Mesendoderm (in vitro differentiated cells): ENCODE measurements at regions not wholly inside any gene's neighbourhood (a gene's known extent, or its start where the extent isn't known, plus 50 kb on each side); places are given as distances from the start of the nearest gene placed in this dataset.

Experiments used
- DNase-seq: peaks from one replicate; pipeline ENCODE4 v3.0.0; 2013
- H2AK5ac ChIP-seq: 2 replicates; pipeline ENCODE4 v1.6.1; 2013; ENCODE audit warnings: low read length, inconsistent platforms
- H2BK120ac ChIP-seq: 2 replicates; pipeline ENCODE4 v1.6.1; 2013; ENCODE audit warnings: low read depth, mild to moderate bottlenecking, low read length, moderate library complexity, mixed read lengths
- H2BK15ac ChIP-seq: replicated peaks from 2 replicates; pipeline ENCODE4 v1.6.1; 2013; ENCODE audit warnings: low read depth, mild to moderate bottlenecking, moderate library complexity
- H2BK5ac ChIP-seq: 2 replicates; pipeline ENCODE4 v1.6.1; 2013; ENCODE audit warnings: low read length, inconsistent platforms
- H3K18ac ChIP-seq: 2 replicates; pipeline ENCODE4 v1.6.1; 2013; ENCODE audit warnings: mild to moderate bottlenecking, low read length, mixed read lengths
- H3K23ac ChIP-seq: one replicate; pipeline ENCODE4 v1.6.1; 2013; ENCODE audit warnings: low read length
- H3K27ac ChIP-seq: 2 replicates; pipeline ENCODE4 v1.5.1; 2013; ENCODE audit warnings: low read depth, mild to moderate bottlenecking, inconsistent platforms, low read length, moderate library complexity
- H3K27me3 ChIP-seq: 2 replicates; pipeline ENCODE4 v1.6.1; 2013; ENCODE audit warnings: low read length, control low read depth, mild to moderate bottlenecking, inconsistent platforms; ENCODE audit not compliant: insufficient read depth, poor library complexity
- H3K36me3 ChIP-seq: 2 replicates; pipeline ENCODE4 v1.6.1; 2013; ENCODE audit warnings: low read length, inconsistent platforms; ENCODE audit not compliant: control insufficient read depth, insufficient read depth
- H3K4ac ChIP-seq: one replicate; pipeline ENCODE4 v1.6.1; 2013; ENCODE audit warnings: low read depth, mild to moderate bottlenecking, low read length, moderate library complexity
- H3K4me1 ChIP-seq: 2 replicates; pipeline ENCODE4 v1.6.1; 2013; ENCODE audit warnings: low read depth, low read length, inconsistent platforms; ENCODE audit not compliant: control insufficient read depth
- H3K4me2 ChIP-seq: 2 replicates; pipeline ENCODE4 v1.6.1; 2013; ENCODE audit warnings: low read length
- H3K4me3 ChIP-seq: 2 replicates; pipeline ENCODE4 v1.5.1; 2013; ENCODE audit warnings: mild to moderate bottlenecking, low read length
- H3K56ac ChIP-seq: one replicate; pipeline ENCODE4 v1.6.1; 2013; ENCODE audit warnings: low read length
- H3K79me1 ChIP-seq: 2 replicates; pipeline ENCODE4 v1.6.1; 2013; ENCODE audit warnings: low read length, inconsistent platforms
- H3K79me2 ChIP-seq: 2 replicates; pipeline ENCODE4 v1.6.1; 2013; ENCODE audit warnings: mild to moderate bottlenecking, low read length; ENCODE audit not compliant: control insufficient read depth, insufficient read depth
- H3K9ac ChIP-seq: 2 replicates; pipeline ENCODE4 v1.6.1; 2013; ENCODE audit warnings: low read length, inconsistent platforms
- H4K5ac ChIP-seq: one replicate; pipeline ENCODE4 v1.6.1; 2013; ENCODE audit warnings: low read length
- H4K8ac ChIP-seq: one replicate; pipeline ENCODE4 v1.6.1; 2013; ENCODE audit warnings: low read depth, mild to moderate bottlenecking, control low read depth, low read length, moderate library complexity
- WGBS: extraction: QIAGEN DNeasy Blood & Tissue Kit; methylation state at CpG from one replicate; pipeline ENCODE4 v1.1.7; 2013; ENCODE audit warnings: low lambda C conversion rate, missing lambda C conversion rate; ENCODE audit not compliant: insufficient coverage; ENCODE audit errors: extremely low coverage; 5-methylcytosine and 5-hydroxymethylcytosine counted together

DNA sequence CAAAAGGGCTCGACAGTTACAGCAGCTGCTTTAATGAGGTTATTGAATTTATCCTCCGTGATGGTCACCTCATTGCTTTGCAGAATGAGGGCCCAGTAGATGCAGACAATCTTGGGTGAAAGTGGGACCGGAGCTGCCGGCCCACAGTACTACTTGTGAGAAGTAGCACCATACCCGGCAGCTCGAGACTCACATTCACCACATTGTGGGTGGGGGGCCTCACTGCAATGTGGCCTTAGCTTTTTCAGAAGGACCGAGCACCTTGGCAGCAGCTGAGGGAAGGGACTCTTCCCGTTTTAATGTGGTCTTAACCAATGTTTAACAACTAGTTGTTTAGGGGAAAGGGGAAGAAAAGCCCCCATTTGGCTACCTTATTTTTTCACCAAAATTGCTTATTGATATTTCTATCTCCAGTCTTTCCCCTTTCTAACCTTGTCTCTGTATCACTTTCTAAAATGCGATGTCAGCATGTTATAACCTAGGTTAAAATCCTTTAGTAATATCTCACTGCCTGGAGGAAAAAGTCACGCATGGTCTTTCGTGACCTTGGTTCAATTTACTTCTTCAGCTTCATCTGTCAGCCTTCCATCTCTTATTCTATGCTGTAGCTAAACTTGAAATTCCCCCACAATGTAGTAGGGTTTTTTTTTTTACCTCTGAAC, 87.4 kb upstream of the PHYHIPL start:
- no peak overlapping the region for H3K4me3 ChIP-seq
- H2BK5ac ChIP-seq, result no peak overlapping the region
- H3K23ac ChIP-seq, result no peak overlapping the region
- H3K4ac ChIP-seq, result no peak overlapping the region
- no peak overlapping the region for H4K8ac ChIP-seq
- no peaks in the 10 kb centered on the region for H3K4me1 ChIP-seq
- H3K18ac ChIP-seq, result no peak overlapping the region
- no peak overlapping the region for H3K56ac ChIP-seq
- no peak overlapping the region for H3K4me2 ChIP-seq
- no peak overlapping the region for H3K27ac ChIP-seq
- no peaks in the 10 kb centered on the region for H3K79me1 ChIP-seq
- H4K5ac ChIP-seq, result no peak overlapping the region
- no peak overlapping the region for H2BK15ac ChIP-seq
- H3K79me2 ChIP-seq, result no peaks in the 10 kb centered on the region
- no peak overlapping the region for H2BK120ac ChIP-seq
- DNase-seq, result no peak
- WGBS, result no CpG with 5 or more reads among the region's 11 CpGs
- no peaks in the 10 kb centered on the region for H3K27me3 ChIP-seq
- H3K9ac ChIP-seq, result no peak overlapping the region
- no peak overlapping the region for H2AK5ac ChIP-seq
- no peaks in the 10 kb centered on the region for H3K36me3 ChIP-seq

DNA sequence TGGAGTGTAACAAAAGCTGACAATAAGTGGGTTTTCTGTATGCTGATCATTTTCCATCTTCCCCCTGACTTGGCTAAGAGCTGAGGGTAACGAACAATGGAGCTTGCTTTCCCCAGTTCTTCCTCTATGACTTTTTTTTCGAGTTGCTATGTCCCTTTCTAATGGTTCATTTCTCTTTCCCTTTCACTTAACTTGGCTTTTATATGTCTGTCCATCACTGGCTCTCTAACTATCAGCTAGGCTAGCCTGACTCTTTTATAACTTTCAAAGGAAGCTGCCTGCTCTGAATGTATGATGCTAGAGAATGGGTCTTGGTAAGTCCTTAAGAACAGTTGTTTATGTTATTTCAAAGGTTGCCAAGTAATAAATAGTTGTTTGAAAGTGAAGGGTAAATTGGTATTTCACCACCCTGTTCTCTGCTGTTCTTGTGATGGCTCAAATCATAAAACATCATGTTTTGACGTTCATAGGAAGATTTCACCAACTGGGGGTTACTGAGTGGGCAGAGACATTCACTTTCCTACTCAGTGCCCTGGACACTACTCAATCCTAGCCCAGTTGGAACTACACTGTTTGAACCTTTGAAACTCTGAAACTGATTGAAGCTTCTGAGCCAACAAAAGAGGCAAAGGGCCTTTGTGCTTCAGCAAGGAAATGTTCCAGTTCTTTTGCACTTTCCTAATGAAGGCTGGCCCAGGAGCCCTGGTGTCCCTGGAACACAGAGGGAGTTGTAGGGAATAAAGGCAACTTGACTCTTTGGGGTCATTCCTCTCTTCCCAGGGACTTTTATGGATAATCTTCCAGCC, 85.4 kb upstream of the PHYHIPL start:
- no peak overlapping the region for H3K27ac ChIP-seq

DNA sequence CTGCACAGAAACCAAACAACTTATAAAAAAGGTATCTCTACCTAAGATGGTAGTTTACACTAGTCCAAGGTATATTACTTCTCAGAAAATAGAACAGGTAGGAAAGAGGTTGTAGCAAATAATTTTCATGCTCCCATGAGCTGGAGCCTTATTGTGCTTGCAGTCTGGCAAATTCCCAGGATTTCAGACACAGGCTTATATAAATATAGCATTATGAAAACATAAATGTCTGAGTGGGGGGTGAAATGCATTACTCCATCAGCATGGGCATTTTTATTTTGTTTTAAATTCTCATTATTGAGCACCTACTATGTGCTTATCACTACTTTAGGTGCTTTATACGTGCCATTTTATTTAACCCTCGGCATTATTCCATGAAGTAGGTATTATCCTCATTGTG, 83.0 kb upstream of the PHYHIPL start:
- H3K36me3 ChIP-seq, result no peaks in the 10 kb centered on the region

More for the DNA sequence above, 85.4 kb upstream of the PHYHIPL start:
- Histone ChIP-seq H3K9ac (no peak overlapping the region), H3K23ac (no peak overlapping the region), H3K79me2 (no peaks in the 10 kb centered on the region), H2BK5ac (no peak overlapping the region), H2BK15ac (no peak overlapping the region), H3K18ac (no peak overlapping the region), H3K4me2 (no peak overlapping the region), H4K8ac (no peak overlapping the region), H3K4me3 (no peak overlapping the region), H3K4me1 (no peaks in the 10 kb centered on the region), H3K36me3 (no peaks in the 10 kb centered on the region), H2BK120ac (no peak overlapping the region), H2AK5ac (no peak overlapping the region), H3K27me3 (no peaks in the 10 kb centered on the region), H3K4ac (no peak overlapping the region), H3K79me1 (no peaks in the 10 kb centered on the region), H3K56ac (no peak overlapping the region), H4K5ac (no peak overlapping the region)
- no peak for DNase-seq
- WGBS, result no CpG with 5 or more reads among the region's 3 CpGs

DNA sequence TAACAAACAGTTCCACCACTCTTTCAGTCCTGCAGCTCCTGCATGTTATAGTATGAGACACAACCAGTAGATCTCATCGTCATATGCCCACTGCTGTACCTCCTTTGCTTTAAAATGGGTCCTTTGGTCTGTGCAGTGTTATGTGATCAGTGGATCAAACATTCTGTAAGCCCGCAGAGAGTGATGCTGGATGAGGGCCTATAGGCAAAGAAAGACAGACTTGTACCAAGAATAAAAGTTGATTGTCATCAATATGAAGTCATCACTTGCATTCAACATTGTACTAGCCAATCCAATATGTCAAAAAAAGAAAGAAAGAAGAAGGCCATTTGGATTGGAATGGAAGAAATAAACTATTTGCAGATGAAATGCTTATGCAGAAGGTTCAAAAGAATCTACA, 79.8 kb upstream of the PHYHIPL start:
- Histone ChIP-seq H2BK15ac (no peak overlapping the region), H2BK5ac (no peak overlapping the region), H3K9ac (no peak overlapping the region), H4K8ac (no peak overlapping the region), H3K27ac (no peak overlapping the region), H3K79me2 (no peaks in the 10 kb centered on the region), H3K4ac (no peak overlapping the region), H3K4me3 (no peak overlapping the region), H3K4me2 (no peak overlapping the region), H2BK120ac (no peak overlapping the region), H3K36me3 (no peaks in the 10 kb centered on the region), H2AK5ac (no peak overlapping the region), H3K23ac (no peak overlapping the region), H3K79me1 (no peaks in the 10 kb centered on the region), H3K56ac (no peak overlapping the region), H3K4me1 (no peaks in the 10 kb centered on the region), H4K5ac (no peak overlapping the region), H3K27me3 (no peaks in the 10 kb centered on the region), H3K18ac (no peak overlapping the region)
- DNase-seq, result no peak
- WGBS, result no CpG with 5 or more reads among the region's 2 CpGs

More for the DNA sequence above, 83.0 kb upstream of the PHYHIPL start:
- H3K18ac ChIP-seq, result no peak overlapping the region
- no peak overlapping the region for H3K56ac ChIP-seq
- no peaks in the 10 kb centered on the region for H3K4me1 ChIP-seq
- no peak overlapping the region for H3K27ac ChIP-seq
- H3K23ac ChIP-seq, result no peak overlapping the region
- H3K79me2 ChIP-seq, result no peaks in the 10 kb centered on the region
- no peak overlapping the region for H2BK120ac ChIP-seq
- no peak overlapping the region for H4K8ac ChIP-seq
- H2AK5ac ChIP-seq, result no peak overlapping the region
- no peak overlapping the region for H2BK15ac ChIP-seq
- no peak overlapping the region for H3K4ac ChIP-seq
- WGBS, result no CpG with 5 or more reads among the region's 2 CpGs
- no peak overlapping the region for H2BK5ac ChIP-seq
- no peak overlapping the region for H3K4me2 ChIP-seq
- no peaks in the 10 kb centered on the region for H3K79me1 ChIP-seq
- no peak overlapping the region for H4K5ac ChIP-seq
- H3K9ac ChIP-seq, result no peak overlapping the region
- H3K4me3 ChIP-seq, result no peak overlapping the region
- no peak for DNase-seq
- H3K27me3 ChIP-seq, result no peaks in the 10 kb centered on the region

DNA sequence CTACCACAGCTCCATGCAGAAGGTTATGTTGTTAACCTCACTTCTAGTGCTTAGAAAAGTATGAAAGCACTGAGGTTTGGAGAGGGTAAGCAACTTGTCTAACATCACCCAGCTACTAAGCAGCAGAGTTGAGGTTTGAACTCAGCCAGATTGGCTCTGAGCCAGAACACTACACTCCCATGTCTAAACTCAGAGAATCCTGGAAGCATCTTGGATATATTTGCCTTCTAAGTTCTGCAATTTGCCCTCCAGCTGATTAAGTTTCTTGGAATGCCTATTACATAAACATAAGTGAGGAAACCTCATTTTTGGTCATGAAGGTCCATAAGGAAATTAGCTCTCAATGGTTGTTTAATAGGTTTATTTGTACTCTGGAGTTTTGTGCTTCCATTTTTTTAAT, 78.1 kb upstream of the PHYHIPL start:
- Histone ChIP-seq H2BK120ac (no peak overlapping the region), H3K4me3 (no peak overlapping the region), H3K23ac (no peak overlapping the region)

More for the DNA sequence above, 78.1 kb upstream of the PHYHIPL start:
- H3K18ac ChIP-seq, result no peak overlapping the region
- H3K4me2 ChIP-seq, result no peak overlapping the region
- H2AK5ac ChIP-seq, result no peak overlapping the region
- H3K79me2 ChIP-seq, result no peaks in the 10 kb centered on the region
- H4K5ac ChIP-seq, result no peak overlapping the region
- H3K4ac ChIP-seq, result no peak overlapping the region
- H3K36me3 ChIP-seq, result no peaks in the 10 kb centered on the region
- no peak overlapping the region for H3K56ac ChIP-seq
- no peak overlapping the region for H2BK5ac ChIP-seq
- no peak for DNase-seq
- H3K27ac ChIP-seq, result no peak overlapping the region
- no peak overlapping the region for H4K8ac ChIP-seq
- no peak overlapping the region for H3K9ac ChIP-seq
- no peaks in the 10 kb centered on the region for H3K4me1 ChIP-seq
- no peak overlapping the region for H2BK15ac ChIP-seq
- H3K79me1 ChIP-seq, result no peaks in the 10 kb centered on the region
- H3K27me3 ChIP-seq, result no peaks in the 10 kb centered on the region
